CD4-positive, alpha-beta T cell treated with Interleukin-4 for 4 hours (primary cell): ENCODE measurements at regions not wholly inside any gene's neighbourhood (a gene's known extent, or its start where the extent isn't known, plus 50 kb on each side); places are given as distances from the start of the nearest gene placed in this dataset.

Source experiments
- DNase-seq: peaks from one replicate; pipeline ENCODE4 v3.0.0-alpha.2; 2020

- no peak for DNase-seq
Observed at GRCh38 chr9:95666096-95666784, 149.5 kb upstream of the PTCH1 start.

GRCh38 chr9:95653246-95653645 lies 136.5 kb upstream of the PTCH1 start:
- no peak for DNase-seq

- no peak for DNase-seq
Observed at GRCh38 chr9:95650720-95651119, 133.9 kb upstream of the PTCH1 start.

DNA sequence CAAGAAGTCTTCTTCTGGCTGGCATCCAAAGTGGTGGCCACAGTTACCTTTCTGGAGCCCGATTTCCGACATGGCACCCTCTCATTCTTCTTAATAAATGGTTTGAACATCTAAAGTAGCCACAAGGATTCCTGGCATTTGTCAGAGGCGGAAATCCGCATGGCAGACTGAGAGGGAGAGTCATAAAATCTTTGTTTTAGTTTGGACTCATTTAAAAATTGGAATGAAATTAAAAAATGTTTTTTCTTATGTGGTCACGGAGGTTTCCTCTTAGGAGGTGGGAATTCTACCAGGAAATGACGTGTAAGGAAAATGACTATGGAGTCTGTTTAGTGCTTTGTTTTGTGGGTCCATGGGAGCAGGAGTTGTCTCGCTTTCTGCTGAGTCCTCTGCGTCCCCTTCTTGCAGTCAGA lies 133.0 kb upstream of the PTCH1 start:
- DNase-seq, result no peak

DNA sequence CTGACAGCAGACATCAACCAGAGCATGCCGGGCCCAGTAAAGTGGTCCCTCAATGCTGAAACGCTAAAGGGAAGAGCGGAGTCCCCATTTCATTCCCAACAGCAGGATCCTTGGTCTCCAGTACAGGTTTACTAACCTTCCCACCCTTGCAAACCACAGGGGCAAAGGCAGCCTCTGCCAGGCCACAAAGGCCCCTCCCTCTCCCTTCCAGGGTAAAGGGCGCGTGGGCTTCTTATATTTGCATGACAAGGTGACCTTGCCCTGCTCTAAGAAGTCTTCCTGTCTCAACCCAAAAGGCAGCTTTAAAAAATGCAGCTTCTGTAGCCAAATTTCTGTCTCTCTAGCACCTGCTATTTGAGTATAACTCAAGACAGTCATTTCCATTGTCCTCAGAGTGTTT lies 131.5 kb upstream of the PTCH1 start:
- no peak for DNase-seq

GRCh38 chr9:95645992-95646391 lies 129.2 kb upstream of the PTCH1 start:
- no peak for DNase-seq

GRCh38 chr9:95645579-95645978 lies 128.8 kb upstream of the PTCH1 start:
- no peak for DNase-seq

DNA sequence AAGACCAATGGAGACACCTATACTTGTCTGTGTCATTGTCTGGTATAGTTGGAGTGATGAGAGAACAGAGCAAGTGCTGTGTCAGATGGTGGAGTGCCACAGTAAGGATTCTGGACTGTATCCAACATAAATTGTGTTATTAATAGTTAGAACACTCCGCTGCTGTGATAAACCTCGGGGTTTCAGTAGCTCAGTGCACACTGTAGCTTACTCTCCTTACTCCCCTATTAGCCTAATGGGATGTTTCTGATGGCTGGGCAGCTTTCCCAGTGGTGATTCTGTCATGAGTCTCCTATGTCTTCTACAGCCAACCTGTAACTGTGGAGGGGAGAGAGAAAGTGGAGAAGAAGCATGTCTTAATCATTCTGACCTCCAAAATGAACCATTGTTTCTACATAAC lies 127.6 kb upstream of the PTCH1 start:
- no peak for DNase-seq

DNA sequence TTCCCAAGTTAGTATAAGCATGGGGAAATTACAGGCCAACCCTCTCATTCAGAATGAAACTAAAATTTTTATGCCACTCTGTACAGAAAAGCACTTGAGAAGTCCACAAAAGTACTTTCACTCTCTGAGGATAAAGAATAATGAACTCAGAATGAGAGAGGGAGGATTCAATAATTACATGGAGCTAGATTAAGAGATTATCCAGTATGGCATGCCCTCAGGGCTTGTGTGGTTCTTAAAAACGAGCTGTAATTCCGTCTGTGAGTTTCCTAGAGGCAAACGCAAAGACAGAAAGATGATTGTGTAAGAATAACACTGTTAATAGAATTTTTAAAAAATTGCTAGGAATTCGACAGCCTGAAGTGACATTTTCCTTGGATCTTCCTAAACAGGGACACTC lies 126.8 kb upstream of the PTCH1 start:
- no peak for DNase-seq

DNA sequence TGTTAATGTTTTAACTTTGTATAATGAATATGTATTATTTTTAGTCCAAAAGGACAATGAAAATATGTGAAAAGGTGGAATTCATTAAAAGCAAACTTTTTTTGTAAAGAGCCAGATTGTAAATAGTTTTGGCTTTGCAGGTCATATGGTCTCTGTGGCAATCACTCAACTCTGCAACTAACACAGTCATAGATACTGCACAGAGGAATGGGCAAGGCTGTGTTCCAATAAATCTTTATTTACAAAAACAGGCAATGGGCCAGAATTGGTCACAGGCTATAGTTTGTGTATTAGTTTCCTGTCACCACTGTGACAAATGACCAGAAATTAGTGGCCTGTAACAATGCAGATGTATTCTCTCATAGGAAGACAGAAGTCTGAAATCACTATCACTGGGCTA lies 125.4 kb upstream of the PTCH1 start:
- no peak for DNase-seq

- no peak for DNase-seq
Observed at GRCh38 chr9:95641586-95641985, 124.8 kb upstream of the PTCH1 start.

DNA sequence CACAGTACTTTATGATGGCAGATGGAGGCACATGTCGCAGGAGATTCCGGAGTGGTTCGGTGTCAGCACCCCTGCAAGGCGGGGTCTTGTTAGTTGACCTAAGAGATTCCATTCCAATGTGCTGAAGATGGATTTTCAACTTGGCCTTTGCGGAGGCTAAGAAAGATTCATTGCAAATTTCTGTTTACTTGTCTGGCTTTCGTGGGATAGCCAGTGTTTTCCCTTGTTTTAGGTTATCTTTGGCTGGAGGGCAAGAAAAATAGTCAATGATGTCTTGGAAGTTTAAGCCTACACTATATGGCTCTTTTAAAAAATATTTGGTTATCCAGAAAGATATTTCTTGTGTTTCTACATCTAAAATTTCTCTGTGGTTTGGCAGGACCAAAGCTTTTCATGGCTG lies 123.6 kb upstream of the PTCH1 start:
- DNase-seq, result no peak

DNA sequence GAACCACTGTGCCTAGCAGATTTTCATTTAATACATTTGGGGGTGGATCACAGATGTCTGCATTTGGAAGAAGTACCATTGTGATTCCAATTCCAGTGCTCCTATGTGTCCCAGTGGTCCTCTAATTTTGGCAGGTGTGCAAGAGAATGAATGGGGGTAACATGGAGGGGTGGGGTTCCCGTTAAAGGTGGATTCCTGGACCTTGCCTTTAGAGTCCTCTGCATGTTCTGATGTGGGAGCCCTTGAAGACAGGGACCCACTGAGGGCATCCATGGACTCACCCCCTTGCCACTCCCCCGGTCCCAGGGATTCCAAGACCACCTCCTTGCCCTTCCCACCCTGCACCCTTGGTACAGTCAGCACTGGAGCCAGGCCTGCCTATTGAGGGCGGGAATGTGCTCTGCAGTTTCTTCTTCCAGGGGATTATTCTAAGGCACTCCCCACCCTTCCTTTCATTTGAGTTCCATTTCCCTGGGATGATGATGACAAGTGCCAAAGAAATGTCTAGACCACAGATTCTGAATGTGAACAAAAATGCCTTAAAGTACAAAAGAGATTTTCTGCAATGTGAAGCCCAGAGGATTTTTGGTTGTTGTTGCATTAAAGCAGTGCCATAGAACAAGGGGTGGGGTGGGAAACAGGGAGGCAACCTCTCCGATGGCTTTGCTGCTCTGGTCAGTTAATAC lies 119.4 kb upstream of the PTCH1 start:
- DNase-seq, result no peak

DNA sequence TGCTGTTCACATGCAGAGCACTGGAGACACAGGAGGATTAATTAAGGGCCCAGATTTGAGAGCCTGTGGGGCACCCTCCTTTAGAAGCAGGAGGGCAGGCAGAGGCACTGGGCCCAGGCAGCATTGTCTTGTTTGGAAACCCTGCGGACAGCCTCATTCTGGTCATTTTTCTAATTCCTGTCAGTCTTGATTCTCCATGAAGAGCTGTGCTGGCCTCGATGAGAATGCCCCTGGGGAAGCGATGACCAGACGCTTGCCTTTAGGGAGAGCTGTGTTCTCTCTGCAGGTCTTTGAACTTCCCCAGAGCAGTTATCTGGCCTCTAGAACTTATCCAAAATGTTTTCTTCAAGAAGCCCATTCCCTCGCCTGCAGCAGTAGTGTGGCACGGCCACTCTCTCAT lies 117.8 kb upstream of the PTCH1 start:
- DNase-seq, result no peak

DNA sequence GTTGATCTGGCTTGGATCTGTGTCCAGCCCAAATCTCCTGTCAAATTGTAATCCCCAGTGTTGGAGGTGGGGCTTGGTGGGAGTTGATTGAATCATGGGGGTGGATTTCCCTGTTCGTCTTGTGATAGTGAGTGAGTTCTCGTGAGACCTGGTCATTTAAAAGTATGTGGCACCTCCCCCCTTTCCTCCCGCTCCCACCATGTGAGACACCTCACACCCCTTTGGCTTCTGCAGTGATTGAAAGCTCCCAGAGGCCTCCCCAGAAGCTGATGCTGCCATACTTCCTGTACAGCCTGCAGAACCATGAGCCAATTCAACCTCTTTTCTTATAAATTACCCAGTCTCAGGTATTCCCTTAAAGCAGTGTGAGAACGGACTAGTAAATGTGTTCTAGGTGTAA lies 117.3 kb upstream of the PTCH1 start:
- no peak for DNase-seq

GRCh38 chr9:95629585-95629984 lies 112.8 kb upstream of the PTCH1 start:
- no peak for DNase-seq

DNA sequence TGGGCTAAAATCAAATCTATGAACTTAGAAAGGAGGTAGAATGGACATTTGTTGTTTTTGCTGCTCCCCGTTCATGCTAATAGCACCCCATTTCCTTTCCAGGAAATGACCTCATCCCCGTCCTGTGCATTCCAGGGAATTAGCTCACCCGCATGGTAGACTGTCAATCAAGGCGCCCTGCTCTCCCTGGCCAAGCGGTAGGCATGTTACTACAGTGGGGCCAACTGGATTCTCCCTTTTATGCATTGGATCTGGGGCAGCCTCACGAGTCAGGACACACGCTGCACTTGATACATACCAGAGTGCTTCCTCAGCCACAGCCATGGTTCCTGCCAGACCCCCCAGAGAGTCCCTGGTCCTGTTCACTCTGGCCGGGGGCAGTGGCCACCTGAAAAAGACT lies 111.0 kb upstream of the PTCH1 start:
- DNase-seq, result no peak

DNA sequence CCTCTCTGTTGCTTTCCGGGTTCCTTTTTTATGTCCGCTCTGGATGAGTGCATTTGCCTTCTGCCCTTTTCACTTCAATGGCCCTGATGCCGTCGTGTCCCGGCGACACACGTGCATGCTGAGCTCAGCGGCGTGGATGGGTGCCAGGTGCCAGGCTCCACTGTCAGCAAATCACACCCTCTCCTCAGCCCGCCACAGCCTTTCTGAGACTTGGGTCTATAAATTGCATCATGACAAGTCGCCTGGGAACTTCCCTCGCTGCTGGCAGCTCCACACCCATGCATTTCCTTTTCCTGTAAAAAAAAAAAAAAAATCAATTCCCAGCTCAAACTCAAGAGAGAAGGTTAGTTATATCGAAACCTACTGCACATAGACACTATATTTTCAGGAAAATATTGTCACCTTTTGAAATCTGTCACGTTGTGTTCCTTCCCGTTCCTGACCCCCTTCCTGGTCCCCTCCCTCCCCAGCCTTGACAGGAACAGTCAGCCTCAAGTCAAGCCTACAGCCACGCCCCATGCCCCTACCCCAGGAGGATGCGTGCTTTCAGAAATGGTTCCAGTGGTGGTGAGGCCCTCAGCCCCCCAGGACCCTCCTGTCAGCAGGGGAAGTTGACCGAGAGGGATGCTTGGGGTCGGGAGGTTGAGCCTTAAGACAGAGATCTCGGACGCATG lies 110.3 kb upstream of the PTCH1 start:
- DNase-seq, result no peak

DNA sequence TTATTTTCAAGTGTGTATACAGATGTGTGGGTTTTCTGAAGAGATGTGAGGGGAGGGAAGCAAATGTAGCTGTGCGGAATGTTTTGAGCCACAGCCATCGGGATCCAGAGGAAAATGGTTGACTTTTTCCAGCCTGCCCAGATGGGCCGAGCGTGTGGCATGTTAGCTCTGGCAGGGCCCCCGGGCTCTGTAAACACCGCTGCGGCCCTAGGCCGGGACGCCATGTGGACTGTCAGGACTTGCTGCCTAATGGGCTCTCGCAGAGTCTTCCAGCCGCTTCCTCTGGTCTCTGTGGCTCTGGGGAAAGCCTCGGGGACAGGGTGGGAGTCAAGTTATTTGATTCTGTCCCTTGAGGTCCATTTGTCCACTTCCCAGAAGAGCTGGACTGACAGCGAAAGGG lies 109.6 kb upstream of the PTCH1 start:
- no peak for DNase-seq

GRCh38 chr9:95623640-95624039 lies 106.9 kb upstream of the PTCH1 start:
- no peak for DNase-seq

DNA sequence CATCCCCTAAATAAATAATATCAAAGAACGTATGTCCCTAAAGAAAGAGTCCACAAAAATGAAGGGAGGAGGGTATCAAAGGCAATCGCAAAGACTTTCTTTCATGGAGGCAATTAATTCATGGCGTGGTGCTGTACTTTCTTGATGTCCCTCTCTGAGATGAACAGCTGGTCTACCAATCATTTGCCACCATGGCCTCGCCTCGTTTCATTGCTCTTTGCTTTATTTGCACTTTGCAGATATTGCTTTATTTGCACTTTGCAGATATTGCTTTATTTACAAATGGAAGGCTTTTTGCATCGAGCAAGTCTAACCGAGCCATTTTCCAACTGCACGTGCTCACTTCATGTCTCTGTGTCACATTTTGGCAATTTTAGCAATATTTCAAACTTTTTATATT lies 104.0 kb upstream of the PTCH1 start:
- DNase-seq, result no peak

DNA sequence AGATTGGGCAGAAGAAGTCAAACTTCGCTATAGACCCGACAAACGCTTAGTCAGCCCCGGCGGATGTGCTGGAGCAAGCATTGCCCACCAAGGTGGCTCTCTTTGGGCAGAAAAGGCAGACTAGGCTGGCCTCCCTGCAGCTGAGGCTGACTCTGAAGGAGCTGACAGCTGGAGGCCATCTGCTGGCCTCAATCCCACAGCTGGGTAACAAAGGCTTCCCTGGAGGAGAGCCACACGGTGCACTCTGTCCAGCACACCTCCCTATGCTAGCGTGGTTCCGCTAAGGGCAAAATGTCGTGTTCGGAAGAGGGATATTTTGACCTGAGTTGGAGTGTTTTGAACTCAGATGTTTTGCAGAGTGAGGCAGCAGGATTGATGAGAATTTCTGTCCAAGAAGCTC lies 103.5 kb upstream of the PTCH1 start:
- DNase-seq, result no peak

- no peak for DNase-seq
Observed at GRCh38 chr9:95615246-95615645, 98.5 kb upstream of the PTCH1 start.

DNA sequence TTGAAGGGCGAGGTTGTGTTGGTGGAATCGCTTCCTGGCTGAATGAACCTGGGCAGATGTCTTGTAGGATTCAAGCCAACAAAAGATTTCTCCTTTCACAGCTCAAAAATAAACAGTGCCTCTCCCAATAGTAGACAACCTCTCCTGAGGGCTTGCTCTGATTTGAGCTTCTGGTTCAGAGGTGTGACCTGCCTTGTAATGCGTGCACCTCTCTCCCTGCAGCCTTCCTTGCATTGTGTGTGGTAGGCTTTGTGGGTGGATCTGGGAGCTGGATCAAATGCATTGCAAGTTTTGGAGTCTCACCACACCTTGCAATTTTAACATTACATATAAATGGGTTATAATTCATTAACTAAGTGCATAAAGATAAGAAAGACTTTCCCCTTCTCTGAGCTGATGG lies 96.9 kb upstream of the PTCH1 start:
- DNase-seq, result no peak

- no peak for DNase-seq
Observed at GRCh38 chr9:95611354-95611753, 94.6 kb upstream of the PTCH1 start.
